Activated T-cell treated with anti-CD3 and anti-CD28 coated beads, Interleukin-2, amount 50 U/mL, for 1 hour (primary cell): ENCODE measurements at regions not wholly inside any gene's neighbourhood (a gene's known extent, or its start where the extent isn't known, plus 50 kb on each side); places are given as distances from the start of the nearest gene placed in this dataset.

ENCODE experiments used
- DNase-seq: peaks from one replicate; pipeline ENCODE4 v3.0.0-alpha.2; 2020

- DNase-seq: no peak
Observed at GRCh38 chr11:114811971-114812370, 133.6 kb downstream of the NXPE2 start.

GRCh38 chr11:114812733-114813132, 134.4 kb downstream of the NXPE2 start:
- DNase-seq: no peak

- no peak for DNase-seq
Observed at GRCh38 chr11:114813189-114813718, 134.9 kb downstream of the NXPE2 start.

GRCh38 chr11:114815176-114815575, 136.8 kb downstream of the NXPE2 start:
- no peak for DNase-seq

GRCh38 chr11:114815761-114816160, 137.4 kb downstream of the NXPE2 start:
- no peak for DNase-seq

- DNase-seq: no peak
Observed at GRCh38 chr11:114816791-114817190, 138.5 kb downstream of the NXPE2 start.

GRCh38 chr11:114818382-114818781, 140.1 kb downstream of the NXPE2 start:
- DNase-seq: no peak

- no peak for DNase-seq
Observed at GRCh38 chr11:114819028-114819427, 140.7 kb downstream of the NXPE2 start.

- no peak for DNase-seq
Observed at GRCh38 chr11:114820621-114821020, 142.3 kb downstream of the NXPE2 start.

- DNase-seq: no peak
Observed at GRCh38 chr11:114821621-114822412, 143.5 kb downstream of the NXPE2 start.

GRCh38 chr11:114826910-114827442, 148.6 kb downstream of the NXPE2 start:
- DNase-seq: no peak

- DNase-seq: no peak
Observed at GRCh38 chr11:114827736-114828135, 149.4 kb downstream of the NXPE2 start.

GRCh38 chr11:114832532-114833125, 154.3 kb downstream of the NXPE2 start:
- DNase-seq: no peak

- DNase-seq: no peak
Observed at GRCh38 chr11:114836161-114836560, 157.8 kb downstream of the NXPE2 start.

- no peak for DNase-seq
Observed at GRCh38 chr11:114844896-114845295, 166.6 kb downstream of the NXPE2 start.

GRCh38 chr11:114845766-114846415, 167.6 kb downstream of the NXPE2 start:
- no peak for DNase-seq

GRCh38 chr11:114846416-114846791, 168.1 kb downstream of the NXPE2 start:
- no peak for DNase-seq

GRCh38 chr11:114847306-114847975, 169.1 kb downstream of the NXPE2 start:
- no peak for DNase-seq

GRCh38 chr11:114848027-114848426, 169.7 kb downstream of the NXPE2 start:
- DNase-seq: no peak

- no peak for DNase-seq
Observed at GRCh38 chr11:114857281-114857680, 179.0 kb downstream of the NXPE2 start.

- DNase-seq: no peak
Observed at GRCh38 chr11:114864896-114865295, 186.6 kb downstream of the NXPE2 start.

GRCh38 chr11:114876234-114876633, 197.9 kb downstream of the NXPE2 start:
- no peak for DNase-seq

GRCh38 chr11:114877976-114878375, 199.6 kb downstream of the NXPE2 start:
- DNase-seq: no peak
